IMR-90 (cell line): ENCODE measurements at regions not wholly inside any gene's neighbourhood (a gene's known extent, or its start where the extent isn't known, plus 50 kb on each side); places are given as distances from the start of the nearest gene placed in this dataset.

Experiments
- ATAC-seq: fragments of 200-7000 bp; cut with Tn5 transposase; 2 replicates; pipeline ENCODE4 v1.9.1; 2020; ENCODE audit warnings: low read depth, mild to moderate bottlenecking, moderate library complexity
- BruUV-seq: library from RNA; stranded (reverse); fragments of 400-500 nt; replicated peaks from 2 replicates; lab custom pipeline; 2021; lab: Mats Ljungman, UMichigan
- CTCF ChIA-PET: fragments of 300-600 bp; formaldehyde crosslinking; extraction: SDS; loops from one replicate; lab custom pipeline; 2021; ENCODE audit warnings: antibody characterized with exemption; lab: Yijun Ruan, JAX
- POLR2A ChIA-PET: fragments of 300-600 bp; sonication (Branson Sonifier 250); formaldehyde crosslinking; loops from one replicate; lab custom pipeline; 2022; ENCODE audit warnings: antibody characterized with exemption; ENCODE audit not compliant: unreplicated experiment; lab: Charles Lee
- DNase-seq: peaks from one replicate; pipeline ENCODE4 v3.0.0; 2013
- H2AFZ ChIP-seq: replicated peaks from 2 replicates; pipeline ENCODE3; 2013; ENCODE audit warnings: low read length, mild to moderate bottlenecking; ENCODE audit not compliant: poor library complexity
- H2AK5ac ChIP-seq: 2 replicates; pipeline ENCODE4 v1.6.1; 2013; ENCODE audit warnings: low read depth, low read length, inconsistent platforms
- H2AK9ac ChIP-seq: replicated peaks from 2 replicates; pipeline ENCODE3; 2013; ENCODE audit warnings: mild to moderate bottlenecking, low read depth, low read length, moderate library complexity; ENCODE audit not compliant: poor library complexity
- H2BK120ac ChIP-seq: 2 replicates; pipeline ENCODE4 v1.6.1; 2013; ENCODE audit warnings: low read depth, low read length, inconsistent platforms
- H2BK15ac ChIP-seq: 3 replicates; pipeline ENCODE4 v1.6.1; 2013; ENCODE audit warnings: low read depth, low read length, inconsistent platforms
- H2BK20ac ChIP-seq: 2 replicates; pipeline ENCODE4 v1.6.1; 2013; ENCODE audit warnings: low read depth, mild to moderate bottlenecking, inconsistent platforms, low read length, moderate library complexity
- H2BK5ac ChIP-seq: 2 replicates; pipeline ENCODE4 v1.6.1; 2013; ENCODE audit warnings: mild to moderate bottlenecking, low read depth, low read length, inconsistent platforms; ENCODE audit not compliant: poor library complexity, severe bottlenecking
- H3K14ac ChIP-seq: replicated peaks from 2 replicates; pipeline ENCODE4 v1.6.1; 2013; ENCODE audit warnings: low read depth, low read length, inconsistent platforms
- H3K18ac ChIP-seq: 2 replicates; pipeline ENCODE4 v1.6.1; 2013; ENCODE audit warnings: low read depth, low read length, control low read depth
- H3K23ac ChIP-seq: 2 replicates; pipeline ENCODE4 v1.6.1; 2013; ENCODE audit warnings: low read depth, low read length, inconsistent platforms
- H3K27ac ChIP-seq: 2 replicates; pipeline ENCODE4 v1.5.1; 2013; ENCODE audit warnings: mild to moderate bottlenecking, control low read depth, low read length; ENCODE audit not compliant: insufficient read depth
- H3K27me3 ChIP-seq: 2 replicates; pipeline ENCODE4 v1.6.1; 2013; ENCODE audit warnings: low read length; ENCODE audit not compliant: control insufficient read depth, insufficient read depth
- H3K36me3 ChIP-seq: 2 replicates; pipeline ENCODE4 v1.6.1; 2013; ENCODE audit warnings: low read length, mixed read lengths; ENCODE audit not compliant: control insufficient read depth, insufficient read depth
- H3K4ac ChIP-seq: 2 replicates; pipeline ENCODE4 v1.6.1; 2013; ENCODE audit warnings: low read depth, low read length, inconsistent platforms
- H3K4me1 ChIP-seq: 2 replicates; pipeline ENCODE4 v1.6.1; 2013; ENCODE audit warnings: low read length, mixed read lengths; ENCODE audit not compliant: control insufficient read depth, insufficient read depth
- H3K4me2 ChIP-seq: 2 replicates; pipeline ENCODE4 v1.6.1; 2013; ENCODE audit warnings: low read depth, mild to moderate bottlenecking, control low read depth, low read length, moderate library complexity
- H3K4me3 ChIP-seq: 2 replicates; pipeline ENCODE4 v1.5.1; 2013; ENCODE audit warnings: low read depth, mild to moderate bottlenecking, control low read depth, low read length, moderate library complexity; ENCODE audit not compliant: insufficient read depth
- H3K56ac ChIP-seq: 2 replicates; pipeline ENCODE4 v1.6.1; 2013; ENCODE audit warnings: low read length, inconsistent platforms; ENCODE audit not compliant: insufficient read depth; ENCODE audit errors: extremely low read depth
- H3K79me1 ChIP-seq, 2 experiments: 2 replicates each; pipeline ENCODE4 v1.6.1; 2013; ENCODE audit warnings: low read length in 2 of 2, inconsistent platforms in 1 of 2, low read depth in 1 of 2
- H3K9ac ChIP-seq: 2 replicates; pipeline ENCODE4 v1.6.1; 2013; ENCODE audit warnings: low read depth, low read length, control low read depth
- H3K9me1 ChIP-seq: 2 replicates; pipeline ENCODE4 v1.6.1; 2013; ENCODE audit warnings: low read length, inconsistent platforms; ENCODE audit not compliant: insufficient read depth
- H3K9me3 ChIP-seq: 2 replicates; pipeline ENCODE4 v1.6.1; 2013; ENCODE audit warnings: low read length; ENCODE audit not compliant: control insufficient read depth, insufficient read depth
- H4K20me1 ChIP-seq: 2 replicates; pipeline ENCODE4 v1.6.1; 2013; ENCODE audit warnings: low read length, inconsistent platforms; ENCODE audit not compliant: insufficient read depth
- H4K5ac ChIP-seq: 2 replicates; pipeline ENCODE4 v1.6.1; 2013; ENCODE audit warnings: mild to moderate bottlenecking, low read depth, low read length, control low read depth
- H4K8ac ChIP-seq, 2 experiments: 2 replicates each; pipeline ENCODE4 v1.6.1; 2013; ENCODE audit warnings: low read depth in 2 of 2, low read length in 2 of 2, control low read depth in 1 of 2, inconsistent platforms in 1 of 2
- H4K91ac ChIP-seq: 2 replicates; pipeline ENCODE4 v1.6.1; 2013; ENCODE audit warnings: low read depth, low read length, inconsistent platforms; ENCODE audit not compliant: insufficient read depth
- BHLHE40 ChIP-seq: fragments of 150-350 bp; IDR thresholded peaks from 2 replicates; pipeline ENCODE4 v1.6.1; 2016; ENCODE audit warnings: mild to moderate bottlenecking, low read depth, low read length
- CEBPB ChIP-seq: IDR thresholded peaks from 2 replicates; pipeline ENCODE4 v1.6.1; 2012; ENCODE audit warnings: low read depth, low read length, improper control_type of control experiment
- CHD1 ChIP-seq: IDR thresholded peaks from 2 replicates; pipeline ENCODE4 v1.6.1; 2012; ENCODE audit warnings: low read depth, low read length, improper control_type of control experiment
- CTCF ChIP-seq: conservative IDR thresholded peaks from 2 replicates; pipeline ENCODE4 v1.5.1; 2012; ENCODE audit warnings: mild to moderate bottlenecking, low read depth, low read length, improper control_type of control experiment
- ELK1 ChIP-seq: fragments of 150-350 bp; IDR thresholded peaks from 2 replicates; pipeline ENCODE4 v1.6.1; 2016; ENCODE audit warnings: low read depth, mild to moderate bottlenecking, low read length, moderate library complexity, borderline replicate concordance
- FOS ChIP-seq: fragments of 150-350 bp; IDR thresholded peaks from 2 replicates; pipeline ENCODE4 v1.6.1; 2016; ENCODE audit warnings: low read depth, low read length
- MAFK ChIP-seq: IDR thresholded peaks from 2 replicates; pipeline ENCODE4 v1.6.1; 2012; ENCODE audit warnings: low read depth, low read length, improper control_type of control experiment
- MAZ ChIP-seq: IDR thresholded peaks from 2 replicates; pipeline ENCODE4 v1.6.1; 2012; ENCODE audit warnings: low read depth, mild to moderate bottlenecking, low read length, improper control_type of control experiment, moderate library complexity, borderline replicate concordance
- MXI1 ChIP-seq: IDR thresholded peaks from 2 replicates; pipeline ENCODE4 v1.6.1; 2012; ENCODE audit warnings: low read depth, mild to moderate bottlenecking, low read length, moderate library complexity, borderline replicate concordance
- NFE2L2 ChIP-seq: fragments of 150-350 bp; IDR thresholded peaks from 2 replicates; pipeline ENCODE4 v1.6.1; 2016; ENCODE audit warnings: low read depth, mild to moderate bottlenecking, low read length
- POLR2A ChIP-seq: IDR thresholded peaks from 2 replicates; pipeline ENCODE4 v1.6.1; 2012; ENCODE audit warnings: mild to moderate bottlenecking, low read depth, low read length
- RAD21 ChIP-seq: IDR thresholded peaks from 2 replicates; pipeline ENCODE4 v1.6.1; 2012; ENCODE audit warnings: low read length, improper control_type of control experiment
- RCOR1 ChIP-seq: IDR thresholded peaks from 2 replicates; pipeline ENCODE4 v1.6.1; 2012; ENCODE audit warnings: mild to moderate bottlenecking, low read length, improper control_type of control experiment; ENCODE audit not compliant: insufficient replicate concordance
- RFX5 ChIP-seq: IDR thresholded peaks from 2 replicates; pipeline ENCODE4 v1.8.0; 2012; ENCODE audit warnings: low read depth, mild to moderate bottlenecking, low read length, moderate library complexity
- SMC3 ChIP-seq: fragments of 150-350 bp; IDR thresholded peaks from 2 replicates; pipeline ENCODE4 v1.6.1; 2016; ENCODE audit warnings: low read depth, mild to moderate bottlenecking, antibody characterized with exemption, low read length, moderate library complexity
- USF2 ChIP-seq: fragments of 150-350 bp; IDR thresholded peaks from 2 replicates; pipeline ENCODE4 v1.6.1; 2017; ENCODE audit warnings: mild to moderate bottlenecking, antibody characterized with exemption, low read length, low read depth
- dilution Hi-C: fragments of 300-500 bp; cut with HindIII; formaldehyde crosslinking; loops from one replicate; pipeline ENCODE4 v1.14.3; 2018; ENCODE audit warnings: low sequenced_read_pairs; ENCODE audit not compliant: unreplicated experiment
- in situ Hi-C: fragments of 300-500 bp; cut with MboI; formaldehyde crosslinking; loops from 3 replicates; pipeline ENCODE4 v1.14.3; 2019; ENCODE audit warnings: low sequenced_read_pairs, inconsistent platforms, mixed read lengths
- intact Hi-C: fragments of 100-400 bp; cut with micrococcal nuclease; formaldehyde crosslinking; loops from 2 replicates; pipeline ENCODE4 v1.10.0; 2022

GRCh38 chr5:54924487-54924886 lies 60.9 kb downstream of the ESM1 start:
- ATAC-seq (no peak), DNase-seq (no peak)
- no peaks in the 10 kb centered on the region for H3K36me3 ChIP-seq
- POLR2A ChIA-PET = no interaction called here
- TF ChIP-seq RCOR1 (no peak), CTCF (no peak), ELK1 (no peak), MAFK (no peak), USF2 (no peak), POLR2A (no peak), RAD21 (no peak), BHLHE40 (no peak), NFE2L2 (no peak), FOS (no peak), RFX5 (no peak), MAZ (no peak), SMC3 (no peak), CEBPB (no peak), MXI1 (no peak), CHD1 (no peak)
- H3K9me3 ChIP-seq = peaks cover 5% of the 10 kb centered on the region
- H2AK5ac ChIP-seq = no peak overlapping the region
- H4K5ac ChIP-seq = no peak overlapping the region
- H3K27me3 ChIP-seq = peaks cover 13% of the 10 kb centered on the region
- H3K23ac ChIP-seq = no peak overlapping the region
- H2BK120ac ChIP-seq = no peak overlapping the region
- H3K18ac ChIP-seq = no peak overlapping the region
- no peaks in the 10 kb centered on the region for H3K4me1 ChIP-seq
- no peak overlapping the region for H3K9ac ChIP-seq
- in situ Hi-C loops = no loop called here
- no peak overlapping the region for H2AFZ ChIP-seq
- no peaks in the 10 kb centered on the region for H4K20me1 ChIP-seq
- H2BK15ac ChIP-seq = no peak overlapping the region
- no peak overlapping the region for H3K4me3 ChIP-seq
- dilution Hi-C loops = no loop called here
- no peak overlapping the region for H3K4me2 ChIP-seq
- H2BK5ac ChIP-seq = no peak overlapping the region
- no TSS peak for BruUV-seq
- H3K4ac ChIP-seq = no peak overlapping the region
- H2BK20ac ChIP-seq = no peak overlapping the region
- H2AK9ac ChIP-seq = no peak overlapping the region
- no peak overlapping the region for H3K27ac ChIP-seq
- H4K8ac ChIP-seq = no peak overlapping the region
- no peak overlapping the region for H4K91ac ChIP-seq
- CTCF ChIA-PET = no interaction called here
- H3K56ac ChIP-seq = no peak overlapping the region
- no peak overlapping the region for H3K14ac ChIP-seq
- no peaks in the 10 kb centered on the region for H3K79me1 ChIP-seq
- intact Hi-C loops = no loop called here
- H3K9me1 ChIP-seq = no peaks in the 10 kb centered on the region
